ENCODE measurements at regions not wholly inside any gene's neighbourhood (a gene's known extent, or its start where the extent isn't known, plus 50 kb on each side); places are given as distances from the start of the nearest gene placed in this dataset.
A peak's percentile ranks its signal among the peaks of the same experiment; 100 is the strongest.

DNA sequence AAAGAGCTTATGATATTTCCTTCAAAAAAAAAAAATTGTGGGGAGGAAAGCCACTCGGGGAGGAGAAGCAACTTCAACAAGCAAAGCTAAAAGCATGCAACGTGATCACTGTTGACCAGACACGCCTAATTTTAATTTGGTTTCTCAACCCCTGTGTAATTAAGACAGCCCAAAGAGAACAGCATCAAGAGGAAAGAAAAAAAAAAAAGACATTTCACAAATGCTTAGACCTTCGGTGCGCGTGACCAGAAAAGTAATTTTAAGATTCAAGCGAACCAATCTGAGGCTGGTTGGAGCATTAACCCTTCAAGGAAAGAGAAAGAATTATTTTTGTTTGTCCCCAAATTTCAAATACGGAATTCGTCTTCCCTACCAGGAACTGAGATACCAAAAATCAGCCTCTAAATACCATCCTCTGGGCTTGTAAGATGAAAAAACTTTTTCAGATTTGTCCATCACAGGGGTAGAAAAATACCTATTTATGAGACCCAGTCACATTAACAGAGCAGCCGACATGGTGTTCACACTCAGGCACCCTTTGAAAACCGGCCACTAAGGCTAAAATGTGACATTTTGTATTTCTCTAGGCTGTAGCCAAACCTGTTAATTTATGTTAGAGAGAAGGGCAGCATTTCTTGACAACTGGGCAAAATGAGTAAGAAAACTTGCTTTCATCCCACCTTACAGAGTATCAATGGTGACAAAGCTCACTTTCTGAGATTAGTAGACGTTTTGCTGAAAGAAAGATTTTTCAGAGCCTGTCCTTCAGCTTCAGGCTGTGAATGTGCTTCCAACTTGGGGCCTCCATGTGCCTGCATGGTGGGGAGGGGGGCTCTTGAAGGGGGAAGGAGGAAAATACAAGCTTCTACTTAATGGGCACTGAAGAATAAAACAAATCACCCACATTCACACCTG is 179.9 kb upstream of the KLF14 start:
- DNase-seq (ENCODE audit: insufficient read length, low spot score) (no peak), FAIRE-seq (no peak)
- 0 out of 2 replicates have a peak, but pooled peaks have one; percentile 20 for TF ChIP-seq POLR2A (IDR thresholded peaks at IDR 0.05; ENCODE audit: low read depth, low read length)
- TF ChIP-seq PAX5 (IDR thresholded peaks at IDR 0.05; ENCODE audit: insufficient read depth, low read length, severe bottlenecking): no peak

- no peak for DNase-seq (ENCODE audit: insufficient read length, low spot score)
- no peak for TF ChIP-seq TAF1 (IDR thresholded peaks at IDR 0.05; ENCODE audit: low read depth, low read length)
- no peak for FAIRE-seq
Measured at GRCh38 chr7:130914554-130915294, 180.7 kb upstream of the KLF14 start.

DNA sequence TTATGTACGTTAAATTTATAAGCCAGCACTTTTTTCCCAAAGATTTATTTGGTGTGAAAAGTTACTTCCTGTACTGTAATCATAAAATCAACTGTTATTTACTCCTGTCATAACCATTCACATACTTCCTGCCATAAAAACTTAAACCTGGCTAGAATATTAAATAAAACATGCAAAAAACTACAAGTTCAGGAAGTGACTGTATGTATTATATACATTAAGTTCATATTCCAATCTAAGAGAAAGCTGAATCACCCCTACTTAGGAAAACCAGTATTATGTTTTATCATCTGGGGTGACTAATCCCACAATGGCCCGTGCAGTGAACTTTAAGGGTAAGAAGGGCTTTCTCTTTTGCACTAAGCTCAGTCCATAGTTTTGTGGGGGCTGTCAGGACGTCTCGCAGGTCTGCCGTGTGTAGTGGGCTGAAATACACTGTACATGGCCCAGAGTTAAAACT is 183.7 kb upstream of the KLF14 start:
- TF ChIP-seq POLR2A (IDR thresholded peaks at IDR 0.05; ENCODE audit: low read depth, low read length): no peak; the same call in 1 of the 2 replicates
- TF ChIP-seq TAF1 (IDR thresholded peaks at IDR 0.05; ENCODE audit: low read depth, low read length): no peak
- TF ChIP-seq POLR2AphosphoS5 (IDR thresholded peaks at IDR 0.05; ENCODE audit: low read depth, low read length): no peak
- TF ChIP-seq PAX5 (IDR thresholded peaks at IDR 0.05; ENCODE audit: insufficient read depth, low read length, severe bottlenecking): no peak
- TF ChIP-seq SPI1 (IDR thresholded peaks at IDR 0.05; ENCODE audit: low read depth, low read length): no peak
- no peak for TF ChIP-seq POU2F2 (IDR thresholded peaks at IDR 0.05; ENCODE audit: low read depth, low read length)
- no peak for DNase-seq (ENCODE audit: insufficient read length, low spot score)
- FAIRE-seq: no peak

GRCh38 chr7:130918129-130919052 is 184.4 kb upstream of the KLF14 start:
- FAIRE-seq: no peak
- no peak for DNase-seq (ENCODE audit: insufficient read length, low spot score)
- TF ChIP-seq POLR2AphosphoS5 (IDR thresholded peaks at IDR 0.05; ENCODE audit: low read depth, low read length) (peak; percentile 37; the same call in 1 of the 2 replicates), PAX5 (IDR thresholded peaks at IDR 0.05; ENCODE audit: insufficient read depth, low read length, severe bottlenecking) (no peak), POLR2A (IDR thresholded peaks at IDR 0.05; ENCODE audit: low read depth, low read length) (peak; percentile 31; the same call in 1 of the 2 replicates)

- no peak for FAIRE-seq
Measured at GRCh38 chr7:130919316-130920103, 185.5 kb upstream of the KLF14 start.

GRCh38 chr7:130920122-130920521 is 186.1 kb upstream of the KLF14 start:
- FAIRE-seq (no peak), DNase-seq (ENCODE audit: insufficient read length, low spot score) (no peak)
- TF ChIP-seq SPI1 (IDR thresholded peaks at IDR 0.05; ENCODE audit: low read depth, low read length): no peak
- peak; percentile 41; the same call in 1 of the 2 replicates for TF ChIP-seq POLR2A (IDR thresholded peaks at IDR 0.05; ENCODE audit: low read depth, low read length)

More at GRCh38 chr7:130919316-130920103, 185.5 kb upstream of the KLF14 start:
- DNase-seq (ENCODE audit: insufficient read length, low spot score): no peak
- TF ChIP-seq PAX5 (IDR thresholded peaks at IDR 0.05; ENCODE audit: insufficient read depth, low read length, severe bottlenecking) (no peak), TAF1 (IDR thresholded peaks at IDR 0.05; ENCODE audit: low read depth, low read length) (no peak), POLR2A (IDR thresholded peaks at IDR 0.05; ENCODE audit: low read depth, low read length) (no peak), SPI1 (IDR thresholded peaks at IDR 0.05; ENCODE audit: low read depth, low read length) (no peak), POLR2AphosphoS5 (IDR thresholded peaks at IDR 0.05; ENCODE audit: low read depth, low read length) (no peak), POU2F2 (IDR thresholded peaks at IDR 0.05; ENCODE audit: low read depth, low read length) (no peak)

GRCh38 chr7:130921391-130922180 is 187.6 kb upstream of the KLF14 start:
- DNase-seq (ENCODE audit: insufficient read length, low spot score) (no peak), FAIRE-seq (no peak)
- no peak for TF ChIP-seq POLR2A (IDR thresholded peaks at IDR 0.05; ENCODE audit: low read depth, low read length)
- no peak for TF ChIP-seq POU2F2 (IDR thresholded peaks at IDR 0.05; ENCODE audit: low read depth, low read length)
- no peak for TF ChIP-seq SPI1 (IDR thresholded peaks at IDR 0.05; ENCODE audit: low read depth, low read length)
- no peak for TF ChIP-seq PAX5 (IDR thresholded peaks at IDR 0.05; ENCODE audit: insufficient read depth, low read length, severe bottlenecking)
- no peak for TF ChIP-seq POLR2AphosphoS5 (IDR thresholded peaks at IDR 0.05; ENCODE audit: low read depth, low read length)
- no peak for TF ChIP-seq TAF1 (IDR thresholded peaks at IDR 0.05; ENCODE audit: low read depth, low read length)
